ENCODE measurements at regions not wholly inside any gene's neighbourhood (a gene's known extent, or its start where the extent isn't known, plus 50 kb on each side); places are given as distances from the start of the nearest gene placed in this dataset.

- DNase-seq = no peak
Measured at GRCh38 chr12:76256904-76257303, 91.3 kb downstream of the BBS10 start.

- no peak for DNase-seq
Measured at GRCh38 chr12:76256321-76256720, 91.9 kb downstream of the BBS10 start.

- DNase-seq = no peak
Measured at GRCh38 chr12:76255692-76256091, 92.5 kb downstream of the BBS10 start.

GRCh38 chr12:76255281-76255680, 92.9 kb downstream of the BBS10 start:
- no peak for DNase-seq

GRCh38 chr12:76252031-76252430, 96.2 kb downstream of the BBS10 start:
- no peak for DNase-seq

GRCh38 chr12:76250256-76250655, 98.0 kb downstream of the BBS10 start:
- DNase-seq = no peak

- no peak for DNase-seq
Measured at GRCh38 chr12:76249501-76249900, 98.7 kb downstream of the BBS10 start.

GRCh38 chr12:76247992-76248391, 100.2 kb downstream of the BBS10 start:
- DNase-seq = no peak

GRCh38 chr12:76247026-76247646, 101.1 kb downstream of the BBS10 start:
- DNase-seq = no peak

GRCh38 chr12:76246611-76247010, 101.6 kb downstream of the BBS10 start:
- no peak for DNase-seq

- DNase-seq = no peak
Measured at GRCh38 chr12:76244300-76244699, 103.9 kb downstream of the BBS10 start.

GRCh38 chr12:76242813-76243550, 105.2 kb downstream of the BBS10 start:
- DNase-seq = no peak

GRCh38 chr12:76241371-76241770, 106.8 kb downstream of the BBS10 start:
- no peak for DNase-seq

- DNase-seq = no peak
Measured at GRCh38 chr12:76240281-76240680, 107.9 kb downstream of the BBS10 start.

GRCh38 chr12:76238688-76239087, 109.5 kb downstream of the BBS10 start:
- DNase-seq = no peak

- no peak for DNase-seq
Measured at GRCh38 chr12:76237086-76237701, 111.0 kb downstream of the BBS10 start.

GRCh38 chr12:76236640-76237039, 111.6 kb downstream of the BBS10 start:
- peak; percentile 20 for DNase-seq

GRCh38 chr12:76234741-76235140, 113.5 kb downstream of the BBS10 start:
- DNase-seq = no peak

GRCh38 chr12:76232013-76232412, 116.2 kb downstream of the BBS10 start:
- DNase-seq = no peak

GRCh38 chr12:76226956-76227355, 121.3 kb downstream of the BBS10 start:
- no peak for DNase-seq

GRCh38 chr12:76226397-76226796, 121.8 kb downstream of the BBS10 start:
- DNase-seq = no peak

- DNase-seq = no peak
Measured at GRCh38 chr12:76223869-76224268, 124.3 kb downstream of the BBS10 start.

GRCh38 chr12:76220980-76221379, 127.2 kb downstream of the BBS10 start:
- no peak for DNase-seq

- DNase-seq = no peak
Measured at GRCh38 chr12:76219806-76220205, 128.4 kb downstream of the BBS10 start.
